Motor neuron (in vitro differentiated cells): ENCODE measurements at regions not wholly inside any gene's neighbourhood (a gene's known extent, or its start where the extent isn't known, plus 50 kb on each side); places are given as distances from the start of the nearest gene placed in this dataset.

ENCODE experiments used
- ATAC-seq, 8 experiments: fragments of 200-7000 bp; cut with Tn5 transposase; replicated peaks in 6 of 8; 2 replicates each; pipeline ENCODE4 v1.8.0; 2021; ENCODE audit warnings: mild to moderate bottlenecking in 8 of 8, moderate library complexity in 8 of 8
- H3K27ac ChIP-seq, 2 donors: fragments of 250-450 bp; sonication (Bioruptor Pico); 2 replicates each; pipeline ENCODE4 v1.9.0; 2021; ENCODE audit warnings: antibody characterized with exemption in 2 of 2, mild to moderate bottlenecking in 2 of 2, moderate library complexity in 1 of 2
- H3K4me1 ChIP-seq, 2 donors: fragments of 250-450 bp; sonication (Bioruptor Pico); replicated peaks in 1 of 2; 2 replicates each; pipeline ENCODE4 v1.6.1; 2021; ENCODE audit warnings: antibody characterized with exemption in 2 of 2, mild to moderate bottlenecking in 2 of 2, moderate library complexity in 1 of 2
- H3K4me3 ChIP-seq, 5 donors: fragments of 250-450 bp; sonication (Bioruptor Pico); 2 replicates each; pipeline ENCODE4 v1.9.0; 2021; ENCODE audit warnings: antibody characterized with exemption in 5 of 5, mild to moderate bottlenecking in 5 of 5, moderate library complexity in 4 of 5
- WGBS, 10 experiments: fragments of 450-650 bp; shearing (Covaris generic); methylation state at CpG; one replicate each; pipeline ENCODE4 v1.0.0; 2022; 5-methylcytosine and 5-hydroxymethylcytosine counted together
- in situ Hi-C, 9 experiments: fragments of 400-800 bp; cut with MboI; loops; one replicate each; pipeline ENCODE4 v1.15.0; 2021; ENCODE audit warnings: low sequenced_read_pairs in 9 of 9, low pct_unique_long_range_greater_than_20kb in 2 of 9; ENCODE audit not compliant: unreplicated experiment in 9 of 9

DNA sequence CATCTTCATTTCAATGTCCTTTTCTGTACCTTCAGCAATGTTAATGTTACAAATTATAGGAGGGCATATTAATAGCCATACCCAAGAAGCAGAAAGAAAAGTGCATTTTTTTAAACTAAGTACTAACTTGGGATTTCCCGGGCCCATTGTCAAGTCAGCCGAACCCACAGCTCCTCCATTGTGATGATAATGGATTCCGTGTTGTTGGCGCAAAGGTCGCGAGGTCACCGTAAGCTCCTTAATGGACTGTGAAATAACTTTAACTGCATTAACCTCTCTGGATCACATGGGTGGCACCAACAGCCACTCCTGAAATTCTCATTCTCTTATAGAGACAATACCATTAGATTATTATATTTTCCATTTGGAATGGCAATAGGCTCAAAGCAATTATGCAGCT lies 250.6 kb upstream of the RRP15 start:
- peak in 4 of 8 experiments; percentile 70 to 90 (median 82) for ATAC-seq
- H3K4me1 ChIP-seq: peaks cover 17 to 32% of the 10 kb centered on the region in 2 donors

DNA sequence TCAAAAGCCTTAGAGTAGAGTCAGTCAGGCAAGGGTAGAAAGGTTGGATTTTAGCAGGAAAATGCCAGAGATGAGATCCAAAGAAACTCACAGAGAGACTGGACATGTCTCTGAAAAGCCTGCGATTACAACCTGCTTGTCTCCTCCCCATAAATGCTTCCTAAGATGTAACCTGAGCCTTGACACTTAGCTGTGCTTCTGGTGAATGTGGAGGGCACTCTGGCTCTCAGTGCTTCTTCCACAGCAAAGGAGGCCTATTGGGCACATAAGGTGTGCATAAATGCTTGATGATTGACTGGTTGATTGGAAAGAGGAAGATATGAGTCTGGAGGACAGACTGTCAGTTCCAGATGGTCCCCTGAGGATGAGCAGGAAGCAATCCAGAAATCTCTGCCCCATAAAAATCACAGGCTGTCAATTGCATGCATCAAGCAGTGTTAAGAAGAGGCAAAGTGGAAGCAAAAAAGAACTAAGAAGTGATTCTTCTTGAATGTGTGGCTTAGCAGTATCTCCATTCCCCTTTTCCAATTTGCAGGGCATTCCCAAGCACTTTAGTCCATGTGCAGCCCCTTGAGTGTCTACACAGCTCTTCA lies 236.2 kb upstream of the RRP15 start:
- WGBS, 10 experiments: 0 to 67% (median 25%) methylated on average over 1 of the region's 1 CpG; no CpG with 5 or more reads in 5 of the 10 experiments
- no peak for ATAC-seq
- Histone ChIP-seq H3K4me3 (no peak overlapping the region), H3K27ac (no peak overlapping the region), H3K4me1 (no peaks in the 10 kb centered on the region)
- in situ Hi-C loops: no loop called here

More for the DNA sequence above, 250.6 kb upstream of the RRP15 start:
- in situ Hi-C loops: no loop called here
- Histone ChIP-seq H3K27ac (no peak overlapping the region), H3K4me3 (no peak overlapping the region)
- WGBS, 10 experiments: 5 to 70% (median 17%) methylated on average over 3 to 7 of the region's 7 CpGs; no CpG with 5 or more reads in 1 of the 10 experiments

DNA sequence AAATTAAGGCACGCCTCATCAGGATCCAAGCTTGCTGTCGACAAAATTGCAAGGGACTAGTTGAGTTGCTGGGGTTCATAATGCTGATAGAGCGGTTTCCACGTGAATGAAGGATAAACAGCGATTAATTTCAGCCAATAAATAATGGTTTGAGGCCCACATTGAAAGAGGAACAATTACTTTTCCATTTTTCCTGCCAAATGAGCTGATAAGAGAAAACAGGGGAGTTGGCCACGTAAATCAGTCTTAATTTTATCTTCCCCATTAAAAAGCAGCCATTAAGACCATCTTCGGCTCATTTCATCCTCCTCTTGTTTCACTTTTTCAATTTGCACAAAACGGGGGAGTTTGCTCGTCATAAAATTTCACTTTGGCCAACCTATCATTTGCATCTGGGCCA lies 235.5 kb upstream of the RRP15 start:
- no peaks in the 10 kb centered on the region for H3K4me1 ChIP-seq
- in situ Hi-C loops: no loop called here
- no peak overlapping the region for H3K27ac ChIP-seq
- H3K4me3 ChIP-seq: no peak overlapping the region
- ATAC-seq: no peak
- 0 to 100% (median 72%) methylated on average over 1 to 9 of the region's 9 CpGs for WGBS, 10 experiments

DNA sequence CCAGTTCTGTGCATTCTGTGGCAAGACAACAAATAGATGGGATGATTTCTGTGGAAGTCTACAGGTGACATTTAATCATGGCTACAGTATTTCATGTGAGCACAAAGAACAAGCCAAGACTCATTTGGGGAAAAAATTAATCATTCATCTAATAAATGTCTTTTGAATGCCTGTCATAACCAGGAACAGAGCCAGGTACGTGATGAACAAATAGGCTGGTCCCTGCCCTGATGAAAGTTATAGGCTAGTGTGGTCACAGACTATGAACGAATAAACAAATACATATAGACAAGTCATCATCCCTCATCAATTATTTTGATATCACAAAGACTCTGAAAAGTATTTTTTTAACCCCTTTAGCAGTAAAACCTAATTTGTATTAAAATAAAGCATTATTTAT lies 226.4 kb upstream of the RRP15 start:
- Histone ChIP-seq H3K4me3 (no peak overlapping the region), H3K27ac (no peak overlapping the region), H3K4me1 (no peaks in the 10 kb centered on the region)
- 0 to 100% (median 78%) methylated on average over 1 to 2 of the region's 2 CpGs for WGBS, 10 experiments
- ATAC-seq: no peak
- in situ Hi-C loops: no loop called here

DNA sequence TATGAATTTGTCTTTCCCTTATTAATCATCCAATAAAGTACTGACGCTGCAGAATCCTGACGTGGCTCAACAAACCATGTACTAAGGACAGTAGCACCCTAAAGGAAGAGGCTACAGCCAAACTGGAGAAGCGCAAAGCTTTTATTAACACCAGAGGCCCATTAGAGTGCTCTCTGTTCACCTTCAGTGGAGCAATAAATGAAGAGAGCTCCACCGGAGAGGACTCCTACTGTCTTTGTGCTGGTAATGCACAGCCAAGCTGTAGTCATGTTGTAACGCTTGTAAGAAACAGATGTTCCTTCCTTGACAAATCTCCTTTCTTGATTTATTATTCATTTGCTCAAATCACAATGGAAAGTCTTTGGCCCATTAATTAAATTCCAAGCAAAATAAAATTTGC lies 220.7 kb upstream of the RRP15 start:
- H3K4me3 ChIP-seq: no peak overlapping the region
- in situ Hi-C loops: no loop called here
- no peaks in the 10 kb centered on the region for H3K4me1 ChIP-seq
- WGBS, 10 experiments: 4 to 93% (median 55%) methylated on average over 2 to 5 of the region's 5 CpGs; no CpG with 5 or more reads in 1 of the 10 experiments
- no peak overlapping the region for H3K27ac ChIP-seq
- ATAC-seq: peak in 2 of 8 experiments; percentile 41 to 45

DNA sequence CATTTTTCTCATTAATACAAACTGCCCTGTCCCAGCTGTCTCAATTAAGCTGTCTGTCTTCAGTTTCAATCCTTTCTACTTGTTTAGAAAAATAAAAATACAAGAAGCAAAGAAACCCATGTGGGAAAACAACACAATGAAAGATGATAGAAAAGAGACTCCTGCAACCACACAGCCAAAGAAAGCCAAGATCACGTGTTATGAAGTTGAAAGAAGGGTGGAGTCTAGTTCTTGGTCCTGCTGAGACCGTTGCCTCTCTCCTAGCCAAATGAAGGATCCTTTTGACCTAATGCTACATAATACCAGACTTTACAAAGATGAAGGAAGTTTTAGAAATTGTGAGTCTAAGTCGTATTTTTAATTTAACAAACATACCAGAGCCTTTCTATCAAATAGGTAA lies 218.8 kb upstream of the RRP15 start:
- H3K4me1 ChIP-seq: no peaks in the 10 kb centered on the region
- 0 to 100% (median 80%) methylated on average over 1 to 3 of the region's 3 CpGs; no CpG with 5 or more reads in 1 of the 10 experiments for WGBS, 10 experiments
- H3K4me3 ChIP-seq: no peak overlapping the region
- H3K27ac ChIP-seq: no peak overlapping the region
- in situ Hi-C loops: no loop called here
- no peak for ATAC-seq

DNA sequence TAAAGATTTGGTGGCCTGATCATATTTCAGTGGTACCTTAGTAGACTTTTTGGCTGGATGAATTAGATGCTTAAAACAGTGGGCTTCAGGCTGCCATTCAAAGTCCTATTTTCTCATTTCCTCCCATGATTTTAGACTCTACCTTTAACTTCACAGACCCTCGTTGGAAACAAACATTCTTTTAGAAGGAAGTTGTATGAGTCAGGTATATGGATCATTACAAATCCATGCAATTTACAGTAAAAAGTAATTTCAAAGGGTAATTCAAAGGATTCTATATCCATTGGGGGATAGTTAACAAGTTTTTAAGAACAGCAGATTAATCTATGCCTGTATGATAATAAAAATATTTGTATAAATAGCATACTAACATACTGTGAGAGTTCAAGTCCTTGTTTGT lies 216.9 kb upstream of the RRP15 start:
- no peak overlapping the region for H3K4me3 ChIP-seq
- WGBS, 10 experiments: 0 to 93% (median 70%) methylated on average over 1 of the region's 1 CpG
- ATAC-seq: no peak
- no peak overlapping the region for H3K27ac ChIP-seq
- in situ Hi-C loops: no loop called here
- no peaks in the 10 kb centered on the region for H3K4me1 ChIP-seq

DNA sequence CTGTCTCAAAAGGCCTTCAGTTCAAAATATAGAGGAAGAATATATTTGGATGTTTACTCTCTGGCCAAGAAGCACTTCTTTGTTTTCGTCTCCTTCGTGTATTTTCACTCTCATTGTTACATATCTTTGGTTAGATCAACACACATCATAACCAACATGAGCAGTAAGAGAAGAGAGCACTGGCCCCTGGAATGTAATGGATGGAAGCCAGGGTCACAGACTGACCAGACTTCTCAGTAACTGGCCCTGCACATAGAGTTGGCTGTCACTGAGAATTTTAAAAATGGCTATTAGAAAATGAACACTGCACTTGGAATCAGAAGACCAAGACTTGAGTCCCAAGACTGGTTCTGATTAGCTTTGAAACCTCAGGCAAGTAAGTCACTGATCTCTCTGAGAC lies 215.9 kb upstream of the RRP15 start:
- in situ Hi-C loops: no loop called here
- Histone ChIP-seq H3K4me3 (no peak overlapping the region), H3K27ac (no peak overlapping the region), H3K4me1 (no peaks in the 10 kb centered on the region)
- WGBS, 10 experiments: 0 to 50% (median 0%) methylated on average over 1 to 2 of the region's 2 CpGs; no CpG with 5 or more reads in 2 of the 10 experiments
- no peak for ATAC-seq

DNA sequence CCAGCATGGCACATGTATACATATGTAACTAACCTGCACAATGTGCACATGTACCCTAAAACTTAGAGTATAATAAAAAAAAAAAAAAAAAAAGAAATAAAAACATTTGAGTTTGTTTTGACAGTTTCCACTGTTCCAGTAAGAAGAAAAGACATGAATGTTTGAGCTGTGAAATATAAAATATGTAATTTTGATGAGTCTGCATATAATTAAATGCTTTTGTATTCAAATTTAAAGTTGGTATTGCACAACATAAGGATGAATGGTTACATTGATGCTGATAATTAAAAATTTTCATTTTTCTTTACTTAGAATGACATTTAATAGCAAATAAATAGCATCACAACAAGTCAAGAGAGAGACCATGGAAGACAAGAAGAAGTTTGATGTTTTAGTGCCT lies 212.0 kb upstream of the RRP15 start:
- Histone ChIP-seq H3K4me3 (no peak overlapping the region), H3K4me1 (peaks cover 0 to 2% of the 10 kb centered on the region in 2 donors)
- in situ Hi-C loops: no loop called here

DNA sequence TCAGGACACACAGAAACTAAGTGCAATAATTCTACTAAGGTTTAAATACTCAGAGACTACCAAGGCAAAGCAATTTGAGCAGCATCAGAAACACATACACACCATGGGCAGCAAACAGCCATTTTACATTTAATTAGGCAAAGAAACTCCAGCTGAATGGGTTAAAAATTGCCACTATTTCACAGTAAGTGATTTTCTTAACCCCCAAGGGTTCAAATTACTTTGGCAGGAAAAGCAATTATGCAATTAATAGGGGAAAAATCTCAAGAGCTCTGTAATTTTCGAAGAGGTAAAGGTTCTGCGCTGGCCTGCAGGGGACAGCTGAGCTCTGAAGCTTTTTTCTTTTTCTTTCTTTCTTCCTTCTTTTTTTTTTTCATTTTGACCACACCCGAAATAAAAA lies 206.2 kb upstream of the RRP15 start:
- peak in 1 of 8 experiments; percentile 6 for ATAC-seq
- 0 to 74% (median 30%) methylated on average over 1 to 3 of the region's 3 CpGs; no CpG with 5 or more reads in 1 of the 10 experiments for WGBS, 10 experiments
- Histone ChIP-seq H3K27ac (peak overlapping the region in 1 of 2 donors; percentile 2), H3K4me3 (no peak overlapping the region), H3K4me1 (peaks cover 10 to 35% of the 10 kb centered on the region in 2 donors)
- in situ Hi-C loops: no loop called here

More for the DNA sequence above, 212.0 kb upstream of the RRP15 start:
- no peak overlapping the region for H3K27ac ChIP-seq
- no peak for ATAC-seq

DNA sequence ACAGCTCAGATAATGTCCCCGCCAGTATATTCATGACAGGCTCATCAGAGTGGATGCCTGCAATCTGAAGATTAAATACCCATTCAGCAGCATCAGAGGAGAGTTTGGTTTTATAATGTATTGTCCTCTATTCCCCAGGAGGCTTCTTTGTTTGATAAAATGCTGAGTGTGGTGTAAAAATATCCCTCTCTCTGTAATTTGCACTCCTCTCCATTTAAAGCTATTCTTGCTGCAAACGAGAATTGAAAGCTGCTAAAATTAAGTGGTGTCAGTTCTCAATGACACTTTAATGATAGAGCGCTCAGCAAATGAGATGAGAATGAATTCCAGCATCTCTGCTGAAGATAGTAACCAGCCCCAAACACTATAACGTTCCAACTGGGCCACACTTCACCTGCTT lies 205.7 kb upstream of the RRP15 start:
- Histone ChIP-seq H3K4me3 (no peak overlapping the region), H3K27ac (peak overlapping the region in 1 of 2 donors; percentile 2), H3K4me1 (peaks cover 10 to 35% of the 10 kb centered on the region in 2 donors)
- ATAC-seq: peak in 5 of 8 experiments; percentile 61 to 95 (median 92)
- in situ Hi-C loops: no loop called here
- WGBS, 10 experiments: 0 to 50% (median 25%) methylated on average over 1 to 4 of the region's 4 CpGs

DNA sequence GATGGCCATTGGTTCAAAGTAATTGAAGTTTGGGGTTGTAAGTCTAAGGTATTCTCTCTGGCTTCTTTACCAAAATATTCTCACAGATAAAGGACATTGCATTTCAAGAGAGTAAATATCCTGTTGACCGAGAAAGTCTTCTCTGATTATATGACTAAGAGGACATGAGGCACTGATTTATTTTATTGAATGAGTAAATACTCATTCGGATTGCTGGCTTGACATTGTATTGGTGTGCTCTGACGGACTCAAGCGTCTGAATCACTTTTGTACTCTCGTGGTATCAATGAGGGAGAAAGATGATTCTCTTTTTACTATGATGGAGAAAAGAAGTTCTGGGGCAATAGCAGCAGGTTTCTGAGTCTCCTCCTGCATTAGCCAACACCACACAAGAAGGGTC lies 205.3 kb upstream of the RRP15 start:
- in situ Hi-C loops: no loop called here
- H3K4me3 ChIP-seq: no peak overlapping the region
- 19 to 84% (median 72%) methylated on average over 1 to 5 of the region's 5 CpGs for WGBS, 10 experiments

DNA sequence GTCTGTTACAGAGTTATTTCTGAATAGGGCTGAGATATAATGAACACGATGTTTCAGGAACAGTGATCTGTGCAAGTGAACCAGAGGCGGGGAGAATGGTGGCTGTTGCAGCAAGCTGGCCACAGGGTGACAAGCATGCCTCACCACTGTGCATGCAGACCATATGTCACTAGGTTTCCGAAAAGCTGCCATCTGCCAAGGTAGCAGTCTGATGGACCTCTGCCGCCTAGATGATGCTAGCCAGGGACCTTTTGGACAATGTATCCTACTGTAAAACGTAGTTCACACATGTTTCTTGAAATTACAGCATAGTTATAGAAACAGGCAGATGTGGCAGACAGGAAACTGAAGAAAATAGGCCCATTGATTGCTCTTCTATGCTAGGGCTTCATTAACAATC lies 204.2 kb upstream of the RRP15 start:
- in situ Hi-C loops: no loop called here
- 0 to 92% (median 68%) methylated on average over 1 to 5 of the region's 5 CpGs; no CpG with 5 or more reads in 2 of the 10 experiments for WGBS, 10 experiments
- Histone ChIP-seq H3K4me3 (no peak overlapping the region), H3K4me1 (peaks cover 10 to 35% of the 10 kb centered on the region in 2 donors), H3K27ac (no peak overlapping the region)
- peak in 1 of 8 experiments; percentile 45 for ATAC-seq

More for the DNA sequence above, 205.3 kb upstream of the RRP15 start:
- ATAC-seq: no peak
- Histone ChIP-seq H3K27ac (no peak overlapping the region), H3K4me1 (peaks cover 10 to 35% of the 10 kb centered on the region in 2 donors)

DNA sequence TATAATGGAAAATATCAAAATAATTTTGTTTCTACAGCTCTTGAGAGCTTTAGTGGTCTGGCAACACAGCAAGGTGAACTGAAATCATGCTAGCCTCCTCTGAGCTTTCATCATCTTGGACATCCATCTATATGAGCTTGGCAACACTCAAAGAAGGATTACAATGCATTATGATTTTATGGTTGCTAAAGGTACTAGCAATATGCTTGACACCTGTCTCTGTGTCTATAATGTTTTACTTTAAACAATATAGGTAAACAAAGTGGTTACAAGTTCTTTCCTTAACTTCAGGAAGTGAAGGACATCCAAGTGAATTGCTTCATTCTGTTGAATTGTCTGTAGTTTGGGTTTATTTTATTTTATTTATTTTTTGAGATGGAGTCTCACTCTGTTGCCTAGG lies 203.7 kb upstream of the RRP15 start:
- Histone ChIP-seq H3K27ac (no peak overlapping the region), H3K4me3 (no peak overlapping the region), H3K4me1 (peaks cover 10 to 35% of the 10 kb centered on the region in 2 donors)
- no peak for ATAC-seq
- in situ Hi-C loops: no loop called here
